ENCODE measurements at regions not wholly inside any gene's neighbourhood (a gene's known extent, or its start where the extent isn't known, plus 50 kb on each side); places are given as distances from the start of the nearest gene placed in this dataset.

DNA sequence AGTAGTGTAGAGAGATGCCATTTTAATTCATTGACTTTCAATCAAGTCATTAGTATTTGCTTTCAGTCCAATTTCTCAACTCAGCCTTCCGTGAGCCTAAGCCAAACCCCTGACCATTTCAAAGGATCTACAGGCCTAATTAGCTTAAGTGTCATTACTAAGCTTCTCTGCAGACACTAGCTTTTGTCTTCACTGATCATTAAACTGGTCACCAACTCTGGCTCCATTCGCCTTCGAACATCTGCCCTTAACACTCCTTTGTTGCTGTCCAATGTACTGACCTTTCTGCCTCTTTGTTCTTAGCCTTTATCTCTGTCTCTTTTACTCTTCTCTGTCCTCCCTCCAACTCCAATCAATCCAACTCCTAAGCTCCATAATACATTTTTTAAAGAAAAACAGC is 299.3 kb downstream of the DIRAS2 start:
- Histone ChIP-seq H3K4me1 (ENCODE audit: insufficient read depth, low read length) (no peaks in the 10 kb centered on the region), H3K36me3 (ENCODE audit: insufficient read depth, low read length) (no peaks in the 10 kb centered on the region), H3K27ac (ENCODE audit: low read depth in 1 of 2, low read length in 2 of 2) (no peak overlapping the region), H3K27me3 (ENCODE audit: control insufficient read depth in 1 of 2, insufficient read depth in 2 of 2, low read length in 2 of 2) (peaks cover 0 to 9% of the 10 kb centered on the region in 2 experiments), H3K4me3 (ENCODE audit: low read length) (no peak overlapping the region), H3K9me3 (ENCODE audit: control insufficient read depth in 1 of 2, insufficient read depth in 1 of 2, low read length in 2 of 2) (no peaks in the 10 kb centered on the region)
- H3K27ac Mint-ChIP-seq, result no peak overlapping the region
- ChIA-PET CTCF (no interaction called here), POLR2A (no interaction called here)
- H3K36me3 Mint-ChIP-seq (ENCODE audit: low read depth), result no peaks in the 10 kb centered on the region
- peaks cover 56% of the 10 kb centered on the region for H3K27me3 Mint-ChIP-seq
- TF ChIP-seq CTCF (IDR thresholded peaks at IDR 0.05), result no peak
- no peak overlapping the region for H3K4me3 Mint-ChIP-seq
- intact Hi-C loops (cut with DNase I, micrococcal nuclease), result no loop called here
- no peaks in the 10 kb centered on the region for H3K9me3 Mint-ChIP-seq
- no peaks in the 10 kb centered on the region for H3K4me1 Mint-ChIP-seq (ENCODE audit: low read depth)
- ATAC-seq (ENCODE audit: poor library complexity) (no peak), DNase-seq (no peak)

GRCh38 chr9:90343991-90344390 is 298.6 kb downstream of the DIRAS2 start:
- Histone ChIP-seq H3K4me3 (ENCODE audit: low read length) (no peak overlapping the region), H3K27me3 (ENCODE audit: control insufficient read depth in 1 of 2, insufficient read depth in 2 of 2, low read length in 2 of 2) (peaks cover 0 to 12% of the 10 kb centered on the region in 2 experiments), H3K4me1 (ENCODE audit: insufficient read depth, low read length) (no peaks in the 10 kb centered on the region), H3K27ac (ENCODE audit: low read depth in 1 of 2, low read length in 2 of 2) (no peak overlapping the region), H3K36me3 (ENCODE audit: insufficient read depth, low read length) (no peaks in the 10 kb centered on the region), H3K9me3 (ENCODE audit: control insufficient read depth in 1 of 2, insufficient read depth in 1 of 2, low read length in 2 of 2) (no peaks in the 10 kb centered on the region)
- no peaks in the 10 kb centered on the region for H3K36me3 Mint-ChIP-seq (ENCODE audit: low read depth)
- no peaks in the 10 kb centered on the region for H3K9me3 Mint-ChIP-seq
- no peak for TF ChIP-seq CTCF (IDR thresholded peaks at IDR 0.05)
- no peak overlapping the region for H3K4me3 Mint-ChIP-seq
- DNase-seq, result no peak
- ATAC-seq (ENCODE audit: poor library complexity), result no peak
- ChIA-PET POLR2A (no interaction called here), CTCF (interaction anchor here (0.7 kb wide), 1 partner anchor 1136 kb away, joined by 4 read pairs; no protein-coding TSS in a partner anchor)
- H3K27ac Mint-ChIP-seq, result no peak overlapping the region
- H3K27me3 Mint-ChIP-seq, result peaks cover 56% of the 10 kb centered on the region
- intact Hi-C loops (cut with DNase I, micrococcal nuclease), result no loop called here
- H3K4me1 Mint-ChIP-seq (ENCODE audit: low read depth), result no peaks in the 10 kb centered on the region

DNA sequence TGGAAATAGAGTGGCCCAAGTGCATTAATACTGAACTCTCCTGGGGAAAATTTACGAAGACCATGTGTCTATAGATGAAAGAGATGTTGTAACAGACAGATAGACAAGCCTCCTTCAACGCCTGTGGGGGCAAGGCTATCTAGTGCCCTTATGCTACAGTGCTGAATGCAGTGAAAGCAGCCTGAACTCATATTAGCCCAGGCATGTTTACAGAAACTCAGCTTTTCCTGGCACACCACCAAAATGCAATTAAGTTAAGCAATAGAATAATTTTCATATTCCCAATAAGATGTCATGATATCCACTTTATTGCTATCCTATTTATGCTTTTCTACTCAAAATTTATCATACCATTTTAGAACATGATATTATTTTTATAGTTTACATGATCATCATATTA is 277.0 kb downstream of the DIRAS2 start:
- H3K36me3 Mint-ChIP-seq (ENCODE audit: low read depth), result no peaks in the 10 kb centered on the region
- CTCF ChIA-PET, result no interaction called here
- no peak overlapping the region for H3K27ac Mint-ChIP-seq
- H3K27me3 Mint-ChIP-seq, result peaks cover 28% of the 10 kb centered on the region
- POLR2A ChIA-PET, result no interaction called here
- no peaks in the 10 kb centered on the region for H3K9me3 ChIP-seq (ENCODE audit: control insufficient read depth in 1 of 2, insufficient read depth in 1 of 2, low read length in 2 of 2)
- H3K27ac ChIP-seq (ENCODE audit: low read depth in 1 of 2, low read length in 2 of 2), result no peak overlapping the region
- intact Hi-C loops (cut with DNase I, micrococcal nuclease), result no loop called here
- H3K4me1 ChIP-seq (ENCODE audit: insufficient read depth, low read length), result no peaks in the 10 kb centered on the region
- no peak for DNase-seq
- ATAC-seq (ENCODE audit: poor library complexity), result no peak
- H3K27me3 ChIP-seq (ENCODE audit: control insufficient read depth in 1 of 2, insufficient read depth in 2 of 2, low read length in 2 of 2), result peaks cover 0 to 11% of the 10 kb centered on the region in 2 experiments
- no peak overlapping the region for H3K4me3 Mint-ChIP-seq
- no peaks in the 10 kb centered on the region for H3K4me1 Mint-ChIP-seq (ENCODE audit: low read depth)
- no peaks in the 10 kb centered on the region for H3K36me3 ChIP-seq (ENCODE audit: insufficient read depth, low read length)
- TF ChIP-seq CTCF (IDR thresholded peaks at IDR 0.05), result no peak
- no peak overlapping the region for H3K4me3 ChIP-seq (ENCODE audit: low read length)
- H3K9me3 Mint-ChIP-seq, result no peaks in the 10 kb centered on the region

Measured in CD4-positive, alpha-beta T cell (primary cell).